GM21737 (cell line): ENCODE measurements at regions not wholly inside any gene's neighbourhood (a gene's known extent, or its start where the extent isn't known, plus 50 kb on each side); places are given as distances from the start of the nearest gene placed in this dataset.
"Not testable (repeated sequence)": the region's sequence is repeated elsewhere in the genome, so short reads cannot be mapped to it uniquely, and the experiment has no call there.

ENCODE experiments used
- ATAC-seq: cut with Tn5 transposase; IDR thresholded peaks from one replicate; pipeline ENCODE4 v1.9.1; 2021; ENCODE audit warnings: mild to moderate bottlenecking, moderate library complexity; ENCODE audit not compliant: unreplicated experiment

- ATAC-seq, result no peak
Measured at GRCh38 chr1:189212606-189213005, 1265.1 kb downstream of the BRINP3 start.

GRCh38 chr1:189216886-189217285, 1260.8 kb downstream of the BRINP3 start:
- no peak for ATAC-seq

- ATAC-seq, result no peak
Measured at GRCh38 chr1:189217646-189218045, 1260.0 kb downstream of the BRINP3 start.

- ATAC-seq, result no peak
Measured at GRCh38 chr1:189220750-189221149, 1256.9 kb downstream of the BRINP3 start.

GRCh38 chr1:189225794-189226145, 1251.9 kb downstream of the BRINP3 start:
- not testable (repeated sequence) for ATAC-seq

- no peak for ATAC-seq
Measured at GRCh38 chr1:189226779-189227178, 1250.9 kb downstream of the BRINP3 start.

GRCh38 chr1:189237008-189237407, 1240.7 kb downstream of the BRINP3 start:
- ATAC-seq, result no peak

GRCh38 chr1:189253601-189254350, 1223.9 kb downstream of the BRINP3 start:
- no peak for ATAC-seq

GRCh38 chr1:189261128-189261527, 1216.5 kb downstream of the BRINP3 start:
- ATAC-seq, result not testable (repeated sequence)

- ATAC-seq, result no peak
Measured at GRCh38 chr1:189269011-189269410, 1208.7 kb downstream of the BRINP3 start.

- ATAC-seq, result no peak
Measured at GRCh38 chr1:189274267-189274666, 1203.4 kb downstream of the BRINP3 start.

- ATAC-seq, result no peak
Measured at GRCh38 chr1:189275796-189276195, 1201.9 kb downstream of the BRINP3 start.

GRCh38 chr1:189289346-189289745, 1188.3 kb downstream of the BRINP3 start:
- no peak for ATAC-seq

- no peak for ATAC-seq
Measured at GRCh38 chr1:189301235-189301634, 1176.4 kb downstream of the BRINP3 start.

GRCh38 chr1:189305279-189305678, 1172.4 kb downstream of the BRINP3 start:
- ATAC-seq, result no peak

GRCh38 chr1:189311915-189312314, 1165.7 kb downstream of the BRINP3 start:
- ATAC-seq, result no peak

- no peak for ATAC-seq
Measured at GRCh38 chr1:189312499-189312898, 1165.2 kb downstream of the BRINP3 start.

- no peak for ATAC-seq
Measured at GRCh38 chr1:189313488-189313887, 1164.2 kb downstream of the BRINP3 start.

GRCh38 chr1:189315035-189315901, 1162.4 kb downstream of the BRINP3 start:
- no peak for ATAC-seq

GRCh38 chr1:189323091-189323490, 1154.6 kb downstream of the BRINP3 start:
- ATAC-seq, result no peak

- ATAC-seq, result not testable (repeated sequence)
Measured at GRCh38 chr1:189331071-189331470, 1146.6 kb downstream of the BRINP3 start.
